ENCODE measurements at regions not wholly inside any gene's neighbourhood (a gene's known extent, or its start where the extent isn't known, plus 50 kb on each side); places are given as distances from the start of the nearest gene placed in this dataset.

DNA sequence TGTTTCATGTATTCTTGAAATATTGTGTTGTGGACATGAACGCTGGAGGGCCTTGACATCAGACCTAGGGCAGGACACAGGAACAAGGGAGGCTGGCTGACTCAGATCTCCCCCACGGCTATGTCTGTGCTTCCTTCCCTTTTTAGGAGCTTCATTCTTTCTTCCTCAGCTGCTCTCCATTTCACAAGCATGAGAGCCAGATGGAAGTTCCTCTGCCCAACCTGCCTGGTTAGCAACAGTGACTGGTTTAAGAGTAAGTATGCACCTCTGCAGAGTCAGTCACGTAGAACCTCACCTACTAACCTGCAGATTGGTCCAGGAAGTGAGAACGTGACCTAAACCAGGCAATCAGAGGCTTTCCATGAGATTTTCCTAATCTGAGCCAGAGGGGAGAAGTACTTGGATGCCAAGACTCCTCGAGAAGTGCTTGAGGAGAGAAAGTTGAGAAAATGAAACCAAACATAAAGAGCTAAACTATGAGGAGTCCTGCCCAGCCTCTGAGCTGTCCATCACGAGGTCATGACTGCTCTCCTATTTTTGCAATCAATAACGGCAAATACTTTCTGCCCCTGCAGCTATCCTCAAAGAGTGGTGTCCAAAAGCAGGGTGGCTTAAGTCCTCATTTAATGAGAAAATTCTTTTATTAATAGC, 465.2 kb upstream of the CITED2 start:
- no peak overlapping the region for H3K27ac ChIP-seq
- no peaks in the 10 kb centered on the region for H3K4me1 ChIP-seq (ENCODE audit: insufficient read depth)
- no peaks in the 10 kb centered on the region for H3K36me3 ChIP-seq (replicated peaks; ENCODE audit: insufficient read depth, low read depth)
- H2AFZ ChIP-seq, result no peak overlapping the region
- no peak overlapping the region for H3K4me2 ChIP-seq
- H3K9me3 ChIP-seq (ENCODE audit: low read depth), result no peaks in the 10 kb centered on the region
- H3K9me2 ChIP-seq (replicated peaks; ENCODE audit: insufficient read depth), result no peaks in the 10 kb centered on the region
- TF ChIP-seq, protein P1, sequence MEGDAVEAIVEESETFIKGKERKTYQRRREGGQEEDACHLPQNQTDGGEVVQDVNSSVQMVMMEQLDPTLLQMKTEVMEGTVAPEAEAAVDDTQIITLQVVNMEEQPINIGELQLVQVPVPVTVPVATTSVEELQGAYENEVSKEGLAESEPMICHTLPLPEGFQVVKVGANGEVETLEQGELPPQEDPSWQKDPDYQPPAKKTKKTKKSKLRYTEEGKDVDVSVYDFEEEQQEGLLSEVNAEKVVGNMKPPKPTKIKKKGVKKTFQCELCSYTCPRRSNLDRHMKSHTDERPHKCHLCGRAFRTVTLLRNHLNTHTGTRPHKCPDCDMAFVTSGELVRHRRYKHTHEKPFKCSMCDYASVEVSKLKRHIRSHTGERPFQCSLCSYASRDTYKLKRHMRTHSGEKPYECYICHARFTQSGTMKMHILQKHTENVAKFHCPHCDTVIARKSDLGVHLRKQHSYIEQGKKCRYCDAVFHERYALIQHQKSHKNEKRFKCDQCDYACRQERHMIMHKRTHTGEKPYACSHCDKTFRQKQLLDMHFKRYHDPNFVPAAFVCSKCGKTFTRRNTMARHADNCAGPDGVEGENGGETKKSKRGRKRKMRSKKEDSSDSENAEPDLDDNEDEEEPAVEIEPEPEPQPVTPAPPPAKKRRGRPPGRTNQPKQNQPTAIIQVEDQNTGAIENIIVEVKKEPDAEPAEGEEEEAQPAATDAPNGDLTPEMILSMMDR (IDR thresholded peaks at IDR 0.05; ENCODE audit: poor library complexity), result no peak
- TF ChIP-seq EZH2 (IDR thresholded peaks at IDR 0.05; ENCODE audit: borderline replicate concordance) (no peak), EZH2phosphoT487 (IDR thresholded peaks at IDR 0.05; ENCODE audit: low read depth, severe bottlenecking, unreplicated experiment) (no peak)
- H4K20me1 ChIP-seq (ENCODE audit: insufficient read depth, poor library complexity, severe bottlenecking), result no peaks in the 10 kb centered on the region
- H3K79me2 ChIP-seq, result no peaks in the 10 kb centered on the region
- 93% methylated on average over 7 of the region's 7 CpGs for WGBS (ENCODE audit: low lambda C conversion rate, missing lambda C conversion rate)
- no peak for DNase-seq (ENCODE audit: low spot score)
- no peaks in the 10 kb centered on the region for H3K27me3 ChIP-seq
- no peak overlapping the region for H3K4me3 ChIP-seq

DNA sequence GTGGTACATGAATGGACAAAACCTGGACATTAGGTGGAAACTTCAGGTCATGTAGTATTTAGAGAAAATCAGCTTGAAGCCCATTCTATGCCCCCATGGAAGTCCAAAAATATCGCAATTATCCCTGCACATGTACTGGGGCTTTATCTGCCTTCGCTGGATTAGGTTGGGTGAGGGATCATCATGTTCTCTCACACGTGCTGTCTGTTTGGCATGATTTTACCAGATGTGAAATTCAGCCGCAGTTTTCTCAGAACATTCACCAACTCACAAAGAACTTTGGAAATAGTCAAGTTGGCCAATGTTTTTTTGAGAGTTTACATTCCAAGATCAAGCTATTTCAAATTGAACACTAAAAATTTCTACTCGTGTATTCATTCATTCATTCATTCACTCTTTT, 459.8 kb upstream of the CITED2 start:
- H3K79me2 ChIP-seq, result no peaks in the 10 kb centered on the region
- H2AFZ ChIP-seq, result no peak overlapping the region
- no peaks in the 10 kb centered on the region for H3K9me3 ChIP-seq (ENCODE audit: low read depth)
- H4K20me1 ChIP-seq (ENCODE audit: insufficient read depth, poor library complexity, severe bottlenecking), result no peaks in the 10 kb centered on the region
- H3K4me1 ChIP-seq (ENCODE audit: insufficient read depth), result no peaks in the 10 kb centered on the region
- WGBS (ENCODE audit: low lambda C conversion rate, missing lambda C conversion rate), result 82% methylated on average over 5 of the region's 5 CpGs
- no peaks in the 10 kb centered on the region for H3K36me3 ChIP-seq (replicated peaks; ENCODE audit: insufficient read depth, low read depth)
- no peaks in the 10 kb centered on the region for H3K27me3 ChIP-seq
- H3K4me2 ChIP-seq, result no peak overlapping the region
- DNase-seq (ENCODE audit: low spot score), result no peak
- TF ChIP-seq EZH2phosphoT487 (IDR thresholded peaks at IDR 0.05; ENCODE audit: low read depth, severe bottlenecking, unreplicated experiment) (no peak), EZH2 (IDR thresholded peaks at IDR 0.05; ENCODE audit: borderline replicate concordance) (no peak)
- TF ChIP-seq, protein P1 (IDR thresholded peaks at IDR 0.05; ENCODE audit: poor library complexity), result no peak
- no peak overlapping the region for H3K4me3 ChIP-seq
- no peak overlapping the region for H3K27ac ChIP-seq
- no peaks in the 10 kb centered on the region for H3K9me2 ChIP-seq (replicated peaks; ENCODE audit: insufficient read depth)

DNA sequence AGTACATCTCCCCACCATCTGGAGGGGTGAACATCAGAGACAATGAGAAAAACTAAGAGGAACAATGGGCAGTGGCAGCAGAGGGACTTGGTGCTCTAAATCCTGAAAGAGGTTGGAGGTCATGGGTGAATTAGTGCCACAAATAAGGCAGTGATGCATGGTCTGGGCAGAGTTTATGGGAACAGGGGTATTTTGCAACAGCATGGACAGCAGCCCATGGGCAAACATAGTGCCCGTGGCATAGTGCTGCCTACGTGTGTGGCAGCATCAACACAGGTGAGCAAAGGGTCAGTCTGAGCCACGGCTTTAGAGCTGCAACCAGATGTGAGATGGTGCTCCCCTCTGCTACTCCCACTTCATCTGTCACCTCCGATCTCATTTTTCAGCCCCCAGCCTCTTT, 459.1 kb upstream of the CITED2 start:
- H3K9me2 ChIP-seq (replicated peaks; ENCODE audit: insufficient read depth), result no peaks in the 10 kb centered on the region
- no peaks in the 10 kb centered on the region for H3K27me3 ChIP-seq
- H3K27ac ChIP-seq, result no peak overlapping the region
- no peaks in the 10 kb centered on the region for H4K20me1 ChIP-seq (ENCODE audit: insufficient read depth, poor library complexity, severe bottlenecking)
- H3K36me3 ChIP-seq (replicated peaks; ENCODE audit: insufficient read depth, low read depth), result no peaks in the 10 kb centered on the region
- H2AFZ ChIP-seq, result no peak overlapping the region
- DNase-seq (ENCODE audit: low spot score), result no peak
- H3K9me3 ChIP-seq (ENCODE audit: low read depth), result no peaks in the 10 kb centered on the region
- H3K4me3 ChIP-seq, result no peak overlapping the region
- H3K4me2 ChIP-seq, result no peak overlapping the region
- WGBS (ENCODE audit: low lambda C conversion rate, missing lambda C conversion rate), result 99% methylated on average over 4 of the region's 4 CpGs
- no peak for TF ChIP-seq EZH2phosphoT487 (IDR thresholded peaks at IDR 0.05; ENCODE audit: low read depth, severe bottlenecking, unreplicated experiment)
- TF ChIP-seq, protein P1 (IDR thresholded peaks at IDR 0.05; ENCODE audit: poor library complexity), result no peak
- no peak for TF ChIP-seq EZH2 (IDR thresholded peaks at IDR 0.05; ENCODE audit: borderline replicate concordance)
- H3K4me1 ChIP-seq (ENCODE audit: insufficient read depth), result no peaks in the 10 kb centered on the region
- H3K79me2 ChIP-seq, result no peaks in the 10 kb centered on the region

Data from hepatocyte (in vitro differentiated cells).